WTC11 (cell line): ENCODE measurements at regions not wholly inside any gene's neighbourhood (a gene's known extent, or its start where the extent isn't known, plus 50 kb on each side); places are given as distances from the start of the nearest gene placed in this dataset.

Source experiments
- ATAC-seq: fragments of 200-7000 bp; cut with Tn5 transposase; 2 replicates; pipeline ENCODE4 v1.10.0; 2021; ENCODE audit warnings: mild to moderate bottlenecking, moderate library complexity
- CTCF ChIA-PET: fragments of 300-600 bp; sonication (Branson Sonifier 250); formaldehyde crosslinking; loops from one replicate; lab custom pipeline; 2021; ENCODE audit warnings: antibody characterized with exemption; lab: Charles Lee
- POLR2A ChIA-PET: fragments of 350-600 bp; sonication (Branson Sonifier 250); formaldehyde crosslinking; loops from one replicate; lab custom pipeline; 2021; ENCODE audit warnings: antibody characterized with exemption; lab: Charles Lee
- DNase-seq: peaks from one replicate; pipeline ENCODE4 v3.0.0; 2021; ENCODE audit warnings: low spot score
- H3K27ac Mint-ChIP-seq: 2 replicates; pipeline ENCODE4 v1.8.0; 2021; ENCODE audit warnings: mixed read lengths
- H3K27me3 Mint-ChIP-seq: 2 replicates; pipeline ENCODE4 v1.8.0; 2021; ENCODE audit warnings: low read depth, mild to moderate bottlenecking, moderate library complexity, mixed read lengths
- H3K36me3 Mint-ChIP-seq: 2 replicates; pipeline ENCODE4 v1.8.0; 2021; ENCODE audit warnings: mixed read lengths
- H3K4me1 Mint-ChIP-seq: 2 replicates; pipeline ENCODE4 v1.8.0; 2022; ENCODE audit warnings: mixed read lengths
- H3K4me3 Mint-ChIP-seq: 2 replicates; pipeline ENCODE4 v1.8.0; 2021; ENCODE audit warnings: mild to moderate bottlenecking, moderate library complexity, mixed read lengths
- H3K9me3 Mint-ChIP-seq: 2 replicates; pipeline ENCODE4 v1.8.0; 2021; ENCODE audit warnings: mixed read lengths
- NFATC4 ChIP-seq: fragments of 250-450 bp; sonication (Bioruptor Pico); IDR thresholded peaks from 2 replicates; pipeline ENCODE4 v1.9.0; 2021; ENCODE audit warnings: mild to moderate bottlenecking
- NFYB ChIP-seq: sonication (generic); formaldehyde crosslinking; conservative IDR thresholded peaks from 2 replicates; pipeline ENCODE4 v1.8.0; 2022; ENCODE audit warnings: low read depth, missing genetic modification reagents
- NR2C2 ChIP-seq: sonication (generic); formaldehyde crosslinking; IDR thresholded peaks from 2 replicates; pipeline ENCODE4 v1.8.0; 2022; ENCODE audit warnings: mild to moderate bottlenecking, missing genetic modification reagents
- TCF7 ChIP-seq: sonication (generic); formaldehyde crosslinking; IDR thresholded peaks from 2 replicates; pipeline ENCODE4 v1.8.0; 2022; ENCODE audit warnings: mild to moderate bottlenecking, low read depth, missing genetic modification reagents, moderate library complexity
- TEAD4 ChIP-seq: sonication (generic); formaldehyde crosslinking; IDR thresholded peaks from 2 replicates; pipeline ENCODE4 v1.8.0; 2022; ENCODE audit warnings: mild to moderate bottlenecking, missing genetic modification reagents
- ZNF416 ChIP-seq: fragments of 250-450 bp; sonication (Bioruptor Pico); IDR thresholded peaks from 2 replicates; pipeline ENCODE4 v1.9.0; 2021; ENCODE audit warnings: mild to moderate bottlenecking, inconsistent platforms
- TF ChIP-seq, protein P1 (sequence below): fragments of 250-450 bp; sonication (Bioruptor Pico); conservative IDR thresholded peaks from 2 replicates; pipeline ENCODE4 v1.9.0; 2021; ENCODE audit warnings: mild to moderate bottlenecking
- TF ChIP-seq, protein P2 (sequence below): sonication (generic); formaldehyde crosslinking; conservative IDR thresholded peaks from 2 replicates; pipeline ENCODE4 v1.8.1; 2022; ENCODE audit warnings: mild to moderate bottlenecking, missing genetic modification reagents
- TF ChIP-seq, protein P3 (sequence below): sonication (generic); formaldehyde crosslinking; IDR thresholded peaks from 2 replicates; pipeline ENCODE4 v1.8.1; 2023; ENCODE audit warnings: mild to moderate bottlenecking, missing genetic modification reagents, borderline replicate concordance
- TF ChIP-seq, protein P4 (sequence below): fragments of 250-450 bp; sonication (Bioruptor Pico); IDR thresholded peaks from 2 replicates; pipeline ENCODE4 v1.9.0; 2021; ENCODE audit warnings: mild to moderate bottlenecking, borderline replicate concordance
- TF ChIP-seq, protein P5 (sequence below): sonication (generic); formaldehyde crosslinking; IDR thresholded peaks from 2 replicates; pipeline ENCODE4 v1.8.1; 2022; ENCODE audit warnings: low read depth, mild to moderate bottlenecking, moderate library complexity, missing genetic modification reagents, borderline replicate concordance
- TF ChIP-seq, protein P6 (sequence below): sonication (generic); formaldehyde crosslinking; IDR thresholded peaks from 2 replicates; pipeline ENCODE4 v1.8.1; 2022; ENCODE audit warnings: missing genetic modification reagents, borderline replicate concordance
- TF ChIP-seq, protein P7 (sequence below): sonication (generic); formaldehyde crosslinking; conservative IDR thresholded peaks from 2 replicates; pipeline ENCODE4 v1.8.1; 2023; ENCODE audit warnings: mild to moderate bottlenecking, low read depth, missing genetic modification reagents, moderate library complexity
- TF ChIP-seq, protein P8 (sequence below): sonication (generic); formaldehyde crosslinking; IDR thresholded peaks from 2 replicates; pipeline ENCODE4 v1.8.0; 2022; ENCODE audit warnings: missing genetic modification reagents

DNA sequence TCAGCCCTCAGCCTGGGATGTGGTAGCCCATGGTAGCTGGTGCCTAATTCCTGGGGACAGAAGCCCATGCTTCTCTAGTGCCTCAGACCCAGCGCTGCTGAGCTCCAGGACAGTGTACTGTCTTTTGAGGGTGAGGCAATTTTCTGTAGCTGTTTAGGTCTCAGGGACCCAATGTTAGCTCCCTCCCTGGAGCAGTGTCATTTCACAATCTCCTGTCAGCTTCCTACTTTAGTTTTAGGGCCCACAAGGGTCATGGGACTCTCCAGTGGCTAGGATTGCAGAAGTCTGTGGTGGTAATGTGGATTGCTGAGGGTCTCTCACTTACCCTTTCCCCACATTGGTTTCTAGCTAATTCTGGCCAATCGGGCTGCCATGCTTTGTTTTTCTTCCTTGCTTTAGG, 67.7 kb upstream of the CCL21 start:
- CTCF ChIA-PET = interaction anchor here (0.8 to 1.6 kb wide), 2 partner anchors 17 to 75 kb away, joined by 3 to 5 read pairs; no protein-coding TSS in a partner anchor
- DNase-seq (no peak), ATAC-seq (no peak)
- peaks cover 22% of the 10 kb centered on the region for H3K27me3 Mint-ChIP-seq
- TF ChIP-seq ZNF416 (CRISPR knock-in tag) = no peak
- no peak for TF ChIP-seq NFATC4
- TF ChIP-seq NR2C2 (CRISPR knock-in tag) = no peak
- TF ChIP-seq TCF7 (CRISPR knock-in tag) = no peak
- TF ChIP-seq, protein P1, sequence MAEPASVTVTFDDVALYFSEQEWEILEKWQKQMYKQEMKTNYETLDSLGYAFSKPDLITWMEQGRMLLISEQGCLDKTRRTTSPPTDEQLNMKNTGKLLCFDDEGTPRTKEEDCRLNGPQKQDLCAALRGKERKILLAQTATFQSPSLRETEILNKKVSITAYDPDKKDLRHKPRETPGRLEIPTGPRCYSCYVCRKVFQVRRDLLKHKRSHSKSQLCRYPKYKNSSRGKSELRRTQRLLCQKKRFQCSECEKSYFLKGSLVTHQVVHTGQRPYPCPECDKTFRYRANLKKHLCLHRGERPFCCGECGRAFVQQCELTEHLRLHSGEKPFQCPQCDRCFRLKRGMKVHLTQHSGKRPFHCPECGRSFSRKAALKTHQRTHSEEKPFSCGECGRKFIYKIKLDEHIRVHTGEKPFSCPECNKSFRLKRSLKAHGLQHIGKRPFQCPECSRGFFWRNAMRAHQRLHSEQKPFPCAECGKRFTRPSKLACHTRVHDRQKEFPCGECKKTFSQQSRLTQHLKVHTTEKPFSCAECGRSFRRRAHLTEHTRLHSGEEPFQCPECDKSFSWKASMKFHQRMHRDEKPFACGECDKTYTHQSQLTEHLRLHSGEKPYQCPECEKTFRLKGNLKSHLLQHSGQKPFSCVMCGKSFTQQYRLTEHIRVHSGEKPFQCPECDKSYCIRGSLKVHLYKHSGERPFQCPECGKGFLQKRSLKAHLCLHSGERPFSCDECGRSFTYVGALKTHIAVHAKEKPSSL (CRISPR knock-in tag) = no peak
- TF ChIP-seq, protein P2, sequence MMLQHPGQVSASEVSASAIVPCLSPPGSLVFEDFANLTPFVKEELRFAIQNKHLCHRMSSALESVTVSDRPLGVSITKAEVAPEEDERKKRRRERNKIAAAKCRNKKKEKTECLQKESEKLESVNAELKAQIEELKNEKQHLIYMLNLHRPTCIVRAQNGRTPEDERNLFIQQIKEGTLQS (CRISPR knock-in tag) = no peak
- TF ChIP-seq, protein P3, sequence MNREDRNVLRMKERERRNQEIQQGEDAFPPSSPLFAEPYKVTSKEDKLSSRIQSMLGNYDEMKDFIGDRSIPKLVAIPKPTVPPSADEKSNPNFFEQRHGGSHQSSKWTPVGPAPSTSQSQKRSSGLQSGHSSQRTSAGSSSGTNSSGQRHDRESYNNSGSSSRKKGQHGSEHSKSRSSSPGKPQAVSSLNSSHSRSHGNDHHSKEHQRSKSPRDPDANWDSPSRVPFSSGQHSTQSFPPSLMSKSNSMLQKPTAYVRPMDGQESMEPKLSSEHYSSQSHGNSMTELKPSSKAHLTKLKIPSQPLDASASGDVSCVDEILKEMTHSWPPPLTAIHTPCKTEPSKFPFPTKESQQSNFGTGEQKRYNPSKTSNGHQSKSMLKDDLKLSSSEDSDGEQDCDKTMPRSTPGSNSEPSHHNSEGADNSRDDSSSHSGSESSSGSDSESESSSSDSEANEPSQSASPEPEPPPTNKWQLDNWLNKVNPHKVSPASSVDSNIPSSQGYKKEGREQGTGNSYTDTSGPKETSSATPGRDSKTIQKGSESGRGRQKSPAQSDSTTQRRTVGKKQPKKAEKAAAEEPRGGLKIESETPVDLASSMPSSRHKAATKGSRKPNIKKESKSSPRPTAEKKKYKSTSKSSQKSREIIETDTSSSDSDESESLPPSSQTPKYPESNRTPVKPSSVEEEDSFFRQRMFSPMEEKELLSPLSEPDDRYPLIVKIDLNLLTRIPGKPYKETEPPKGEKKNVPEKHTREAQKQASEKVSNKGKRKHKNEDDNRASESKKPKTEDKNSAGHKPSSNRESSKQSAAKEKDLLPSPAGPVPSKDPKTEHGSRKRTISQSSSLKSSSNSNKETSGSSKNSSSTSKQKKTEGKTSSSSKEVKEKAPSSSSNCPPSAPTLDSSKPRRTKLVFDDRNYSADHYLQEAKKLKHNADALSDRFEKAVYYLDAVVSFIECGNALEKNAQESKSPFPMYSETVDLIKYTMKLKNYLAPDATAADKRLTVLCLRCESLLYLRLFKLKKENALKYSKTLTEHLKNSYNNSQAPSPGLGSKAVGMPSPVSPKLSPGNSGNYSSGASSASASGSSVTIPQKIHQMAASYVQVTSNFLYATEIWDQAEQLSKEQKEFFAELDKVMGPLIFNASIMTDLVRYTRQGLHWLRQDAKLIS (CRISPR knock-in tag) = no peak
- TF ChIP-seq, protein P4, sequence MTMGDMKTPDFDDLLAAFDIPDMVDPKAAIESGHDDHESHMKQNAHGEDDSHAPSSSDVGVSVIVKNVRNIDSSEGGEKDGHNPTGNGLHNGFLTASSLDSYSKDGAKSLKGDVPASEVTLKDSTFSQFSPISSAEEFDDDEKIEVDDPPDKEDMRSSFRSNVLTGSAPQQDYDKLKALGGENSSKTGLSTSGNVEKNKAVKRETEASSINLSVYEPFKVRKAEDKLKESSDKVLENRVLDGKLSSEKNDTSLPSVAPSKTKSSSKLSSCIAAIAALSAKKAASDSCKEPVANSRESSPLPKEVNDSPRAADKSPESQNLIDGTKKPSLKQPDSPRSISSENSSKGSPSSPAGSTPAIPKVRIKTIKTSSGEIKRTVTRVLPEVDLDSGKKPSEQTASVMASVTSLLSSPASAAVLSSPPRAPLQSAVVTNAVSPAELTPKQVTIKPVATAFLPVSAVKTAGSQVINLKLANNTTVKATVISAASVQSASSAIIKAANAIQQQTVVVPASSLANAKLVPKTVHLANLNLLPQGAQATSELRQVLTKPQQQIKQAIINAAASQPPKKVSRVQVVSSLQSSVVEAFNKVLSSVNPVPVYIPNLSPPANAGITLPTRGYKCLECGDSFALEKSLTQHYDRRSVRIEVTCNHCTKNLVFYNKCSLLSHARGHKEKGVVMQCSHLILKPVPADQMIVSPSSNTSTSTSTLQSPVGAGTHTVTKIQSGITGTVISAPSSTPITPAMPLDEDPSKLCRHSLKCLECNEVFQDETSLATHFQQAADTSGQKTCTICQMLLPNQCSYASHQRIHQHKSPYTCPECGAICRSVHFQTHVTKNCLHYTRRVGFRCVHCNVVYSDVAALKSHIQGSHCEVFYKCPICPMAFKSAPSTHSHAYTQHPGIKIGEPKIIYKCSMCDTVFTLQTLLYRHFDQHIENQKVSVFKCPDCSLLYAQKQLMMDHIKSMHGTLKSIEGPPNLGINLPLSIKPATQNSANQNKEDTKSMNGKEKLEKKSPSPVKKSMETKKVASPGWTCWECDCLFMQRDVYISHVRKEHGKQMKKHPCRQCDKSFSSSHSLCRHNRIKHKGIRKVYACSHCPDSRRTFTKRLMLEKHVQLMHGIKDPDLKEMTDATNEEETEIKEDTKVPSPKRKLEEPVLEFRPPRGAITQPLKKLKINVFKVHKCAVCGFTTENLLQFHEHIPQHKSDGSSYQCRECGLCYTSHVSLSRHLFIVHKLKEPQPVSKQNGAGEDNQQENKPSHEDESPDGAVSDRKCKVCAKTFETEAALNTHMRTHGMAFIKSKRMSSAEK (CRISPR knock-in tag) = no peak
- TF ChIP-seq, protein P5, sequence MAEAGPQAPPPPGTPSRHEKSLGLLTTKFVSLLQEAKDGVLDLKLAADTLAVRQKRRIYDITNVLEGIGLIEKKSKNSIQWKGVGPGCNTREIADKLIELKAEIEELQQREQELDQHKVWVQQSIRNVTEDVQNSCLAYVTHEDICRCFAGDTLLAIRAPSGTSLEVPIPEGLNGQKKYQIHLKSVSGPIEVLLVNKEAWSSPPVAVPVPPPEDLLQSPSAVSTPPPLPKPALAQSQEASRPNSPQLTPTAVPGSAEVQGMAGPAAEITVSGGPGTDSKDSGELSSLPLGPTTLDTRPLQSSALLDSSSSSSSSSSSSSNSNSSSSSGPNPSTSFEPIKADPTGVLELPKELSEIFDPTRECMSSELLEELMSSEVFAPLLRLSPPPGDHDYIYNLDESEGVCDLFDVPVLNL (CRISPR knock-in tag) = no peak
- TF ChIP-seq, protein P6, sequence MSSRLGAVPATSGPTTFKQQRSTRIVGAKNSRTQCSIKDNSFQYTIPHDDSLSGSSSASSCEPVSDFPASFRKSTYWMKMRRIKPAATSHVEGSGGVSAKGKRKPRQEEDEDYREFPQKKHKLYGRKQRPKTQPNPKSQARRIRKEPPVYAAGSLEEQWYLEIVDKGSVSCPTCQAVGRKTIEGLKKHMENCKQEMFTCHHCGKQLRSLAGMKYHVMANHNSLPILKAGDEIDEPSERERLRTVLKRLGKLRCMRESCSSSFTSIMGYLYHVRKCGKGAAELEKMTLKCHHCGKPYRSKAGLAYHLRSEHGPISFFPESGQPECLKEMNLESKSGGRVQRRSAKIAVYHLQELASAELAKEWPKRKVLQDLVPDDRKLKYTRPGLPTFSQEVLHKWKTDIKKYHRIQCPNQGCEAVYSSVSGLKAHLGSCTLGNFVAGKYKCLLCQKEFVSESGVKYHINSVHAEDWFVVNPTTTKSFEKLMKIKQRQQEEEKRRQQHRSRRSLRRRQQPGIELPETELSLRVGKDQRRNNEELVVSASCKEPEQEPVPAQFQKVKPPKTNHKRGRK = no peak
- TF ChIP-seq NFYB (CRISPR knock-in tag) = no peak
- TF ChIP-seq, protein P7, sequence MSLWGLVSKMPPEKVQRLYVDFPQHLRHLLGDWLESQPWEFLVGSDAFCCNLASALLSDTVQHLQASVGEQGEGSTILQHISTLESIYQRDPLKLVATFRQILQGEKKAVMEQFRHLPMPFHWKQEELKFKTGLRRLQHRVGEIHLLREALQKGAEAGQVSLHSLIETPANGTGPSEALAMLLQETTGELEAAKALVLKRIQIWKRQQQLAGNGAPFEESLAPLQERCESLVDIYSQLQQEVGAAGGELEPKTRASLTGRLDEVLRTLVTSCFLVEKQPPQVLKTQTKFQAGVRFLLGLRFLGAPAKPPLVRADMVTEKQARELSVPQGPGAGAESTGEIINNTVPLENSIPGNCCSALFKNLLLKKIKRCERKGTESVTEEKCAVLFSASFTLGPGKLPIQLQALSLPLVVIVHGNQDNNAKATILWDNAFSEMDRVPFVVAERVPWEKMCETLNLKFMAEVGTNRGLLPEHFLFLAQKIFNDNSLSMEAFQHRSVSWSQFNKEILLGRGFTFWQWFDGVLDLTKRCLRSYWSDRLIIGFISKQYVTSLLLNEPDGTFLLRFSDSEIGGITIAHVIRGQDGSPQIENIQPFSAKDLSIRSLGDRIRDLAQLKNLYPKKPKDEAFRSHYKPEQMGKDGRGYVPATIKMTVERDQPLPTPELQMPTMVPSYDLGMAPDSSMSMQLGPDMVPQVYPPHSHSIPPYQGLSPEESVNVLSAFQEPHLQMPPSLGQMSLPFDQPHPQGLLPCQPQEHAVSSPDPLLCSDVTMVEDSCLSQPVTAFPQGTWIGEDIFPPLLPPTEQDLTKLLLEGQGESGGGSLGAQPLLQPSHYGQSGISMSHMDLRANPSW = no peak
- no peak for TF ChIP-seq TEAD4
- TF ChIP-seq, protein P8, sequence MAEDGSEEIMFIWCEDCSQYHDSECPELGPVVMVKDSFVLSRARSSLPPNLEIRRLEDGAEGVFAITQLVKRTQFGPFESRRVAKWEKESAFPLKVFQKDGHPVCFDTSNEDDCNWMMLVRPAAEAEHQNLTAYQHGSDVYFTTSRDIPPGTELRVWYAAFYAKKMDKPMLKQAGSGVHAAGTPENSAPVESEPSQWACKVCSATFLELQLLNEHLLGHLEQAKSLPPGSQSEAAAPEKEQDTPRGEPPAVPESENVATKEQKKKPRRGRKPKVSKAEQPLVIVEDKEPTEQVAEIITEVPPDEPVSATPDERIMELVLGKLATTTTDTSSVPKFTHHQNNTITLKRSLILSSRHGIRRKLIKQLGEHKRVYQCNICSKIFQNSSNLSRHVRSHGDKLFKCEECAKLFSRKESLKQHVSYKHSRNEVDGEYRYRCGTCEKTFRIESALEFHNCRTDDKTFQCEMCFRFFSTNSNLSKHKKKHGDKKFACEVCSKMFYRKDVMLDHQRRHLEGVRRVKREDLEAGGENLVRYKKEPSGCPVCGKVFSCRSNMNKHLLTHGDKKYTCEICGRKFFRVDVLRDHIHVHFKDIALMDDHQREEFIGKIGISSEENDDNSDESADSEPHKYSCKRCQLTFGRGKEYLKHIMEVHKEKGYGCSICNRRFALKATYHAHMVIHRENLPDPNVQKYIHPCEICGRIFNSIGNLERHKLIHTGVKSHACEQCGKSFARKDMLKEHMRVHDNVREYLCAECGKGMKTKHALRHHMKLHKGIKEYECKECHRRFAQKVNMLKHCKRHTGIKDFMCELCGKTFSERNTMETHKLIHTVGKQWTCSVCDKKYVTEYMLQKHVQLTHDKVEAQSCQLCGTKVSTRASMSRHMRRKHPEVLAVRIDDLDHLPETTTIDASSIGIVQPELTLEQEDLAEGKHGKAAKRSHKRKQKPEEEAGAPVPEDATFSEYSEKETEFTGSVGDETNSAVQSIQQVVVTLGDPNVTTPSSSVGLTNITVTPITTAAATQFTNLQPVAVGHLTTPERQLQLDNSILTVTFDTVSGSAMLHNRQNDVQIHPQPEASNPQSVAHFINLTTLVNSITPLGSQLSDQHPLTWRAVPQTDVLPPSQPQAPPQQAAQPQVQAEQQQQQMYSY (CRISPR knock-in tag) = no peak
- POLR2A ChIA-PET = no interaction called here
- no peak overlapping the region for H3K4me3 Mint-ChIP-seq
- no peaks in the 10 kb centered on the region for H3K36me3 Mint-ChIP-seq
- H3K27ac Mint-ChIP-seq = no peak overlapping the region
- H3K9me3 Mint-ChIP-seq = no peaks in the 10 kb centered on the region
- H3K4me1 Mint-ChIP-seq = no peaks in the 10 kb centered on the region
